B cell (primary cell): ENCODE measurements at regions not wholly inside any gene's neighbourhood (a gene's known extent, or its start where the extent isn't known, plus 50 kb on each side); places are given as distances from the start of the nearest gene placed in this dataset.

Experiments used
- ATAC-seq: fragments of 200-7000 bp; cut with Tn5 transposase; one replicate; pipeline ENCODE4 v1.10.0; 2021; ENCODE audit warnings: low read depth, mild to moderate bottlenecking, moderate number of reproducible peaks, moderate library complexity
- CTCF ChIA-PET: fragments of 350-600 bp; sonication (Branson Sonifier 250); formaldehyde crosslinking; loops from one replicate; lab custom pipeline; 2021; ENCODE audit warnings: antibody characterized with exemption, inconsistent platforms; lab: Charles Lee
- POLR2A ChIA-PET: fragments of 350-600 bp; sonication (Branson Sonifier 250); formaldehyde crosslinking; loops from one replicate; lab custom pipeline; 2021; ENCODE audit warnings: antibody characterized with exemption; lab: Charles Lee
- DNase-seq: peaks from one replicate; pipeline ENCODE4 v3.0.0; 2013
- H2AFZ ChIP-seq: 2 replicates; pipeline ENCODE4 v1.6.1; 2012; ENCODE audit warnings: mild to moderate bottlenecking, low read depth, low read length; ENCODE audit not compliant: insufficient read depth, poor library complexity, severe bottlenecking
- H3K27ac ChIP-seq, 2 donors: 1 replicate in 1 of 2; 2 replicates in 1 of 2; pipeline ENCODE4 v1.5.1; 2012 to 2013; ENCODE audit warnings: low read length in 2 of 2, mild to moderate bottlenecking in 2 of 2, moderate library complexity in 1 of 2
- H3K27me3 ChIP-seq, 4 experiments: fragments of 200-600 bp in 1 of 4; sonication (generic) in 1 of 4; replicated peaks in 1 of 4; 1 replicate in 2 of 4; 2 replicates in 2 of 4; pipeline versions ENCODE4 v1.6.1 to v1.7.0; 2013 to 2016; ENCODE audit warnings: low read length in 3 of 4, mild to moderate bottlenecking in 2 of 4, mixed read lengths in 1 of 4, moderate library complexity in 1 of 4; ENCODE audit not compliant: insufficient read depth in 4 of 4, control insufficient read depth in 3 of 4; ENCODE audit errors: control extremely low read depth in 1 of 4
- H3K36me3 ChIP-seq, 2 experiments: replicated peaks in 1 of 2; 1 replicate in 1 of 2; 2 replicates in 1 of 2; pipeline versions ENCODE4 v1.6.1 to v1.7.1; 2013; ENCODE audit warnings: low read length in 1 of 2; ENCODE audit not compliant: insufficient read depth in 2 of 2, control insufficient read depth in 1 of 2; ENCODE audit errors: control extremely low read depth in 1 of 2, extremely low read depth in 1 of 2
- H3K4me1 ChIP-seq, 2 donors: fragments of 200-600 bp in 1 of 2; sonication (generic) in 1 of 2; 1 replicate in 1 of 2; 2 replicates in 1 of 2; pipeline versions ENCODE4 v1.5.1 to v1.6.1; 2013 to 2017; ENCODE audit warnings: low read length in 2 of 2; ENCODE audit not compliant: control insufficient read depth in 2 of 2, insufficient read depth in 2 of 2
- H3K4me2 ChIP-seq: replicated peaks from 2 replicates; pipeline ENCODE3; 2012; ENCODE audit warnings: mild to moderate bottlenecking, low read depth, low read length; ENCODE audit not compliant: poor library complexity, severe bottlenecking
- H3K4me3 ChIP-seq, 5 experiments: fragments of 200-600 bp in 1 of 5; sonication (generic) in 1 of 5; 1 replicate in 3 of 5; 2 replicates in 2 of 5; pipeline versions ENCODE4 v1.5.1 to v1.7.0; 2011 to 2016; ENCODE audit warnings: low read length in 4 of 5, mild to moderate bottlenecking in 4 of 5, low read depth in 2 of 5, control low read depth in 1 of 5, moderate library complexity in 1 of 5; ENCODE audit not compliant: insufficient read depth in 1 of 5; ENCODE audit errors: control extremely low read depth in 1 of 5, extremely low read depth in 1 of 5
- H3K79me2 ChIP-seq: fragments of 200-600 bp; sonication (generic); one replicate; pipeline ENCODE4 v1.6.0; 2016; ENCODE audit warnings: low read length; ENCODE audit not compliant: control insufficient read depth, insufficient read depth
- H3K9ac ChIP-seq: fragments of 200-600 bp; sonication (generic); 2 replicates; pipeline ENCODE4 v1.6.1; 2017; ENCODE audit warnings: mild to moderate bottlenecking, low read length, moderate library complexity
- H3K9me3 ChIP-seq, 3 donors: one replicate each; pipeline versions ENCODE4 v1.6.1 to v1.7.1; 2013; ENCODE audit warnings: low read length in 2 of 3; ENCODE audit not compliant: control insufficient read depth in 2 of 3, insufficient read depth in 1 of 3; ENCODE audit errors: control extremely low read depth in 1 of 3
- H4K20me1 ChIP-seq: 2 replicates; pipeline ENCODE4 v1.6.0; 2012; ENCODE audit warnings: mild to moderate bottlenecking, low read length; ENCODE audit not compliant: insufficient read depth, control insufficient read depth, poor library complexity, severe bottlenecking
- H3K27ac Mint-ChIP-seq: one replicate; pipeline ENCODE4 v1.8.0; 2021; ENCODE audit warnings: mixed read lengths
- H3K27me3 Mint-ChIP-seq: one replicate; pipeline ENCODE4 v1.8.0; 2021; ENCODE audit warnings: mixed read lengths
- H3K4me1 Mint-ChIP-seq: one replicate; pipeline ENCODE4 v1.8.0; 2021; ENCODE audit warnings: mixed read lengths
- H3K4me3 Mint-ChIP-seq: one replicate; pipeline ENCODE4 v1.8.0; 2021; ENCODE audit warnings: mixed read lengths
- H3K9me3 Mint-ChIP-seq: one replicate; pipeline ENCODE4 v1.8.0; 2022; ENCODE audit warnings: mixed read lengths; ENCODE audit not compliant: insufficient read depth
- CTCF ChIP-seq: fragments of 200-600 bp; IDR thresholded peaks from one replicate; pipeline ENCODE4 v1.8.0; 2022; ENCODE audit warnings: antibody characterized with exemption, mild to moderate bottlenecking
- EZH2 ChIP-seq: IDR thresholded peaks from 2 replicates; pipeline ENCODE4 v1.6.1; 2012; ENCODE audit warnings: borderline replicate concordance, low read depth, mild to moderate bottlenecking, moderate library complexity, low read length; ENCODE audit not compliant: insufficient read depth, poor library complexity, severe bottlenecking
- WGBS: methylation state at CpG from one replicate; pipeline ENCODE4 v1.1.5; 2013; ENCODE audit warnings: missing lambda C conversion rate; ENCODE audit not compliant: insufficient coverage; 5-methylcytosine and 5-hydroxymethylcytosine counted together
- intact Hi-C: fragments of 100-400 bp; cut with micrococcal nuclease; formaldehyde crosslinking; loops from one replicate; pipeline ENCODE4 v1.10.0; 2022

DNA sequence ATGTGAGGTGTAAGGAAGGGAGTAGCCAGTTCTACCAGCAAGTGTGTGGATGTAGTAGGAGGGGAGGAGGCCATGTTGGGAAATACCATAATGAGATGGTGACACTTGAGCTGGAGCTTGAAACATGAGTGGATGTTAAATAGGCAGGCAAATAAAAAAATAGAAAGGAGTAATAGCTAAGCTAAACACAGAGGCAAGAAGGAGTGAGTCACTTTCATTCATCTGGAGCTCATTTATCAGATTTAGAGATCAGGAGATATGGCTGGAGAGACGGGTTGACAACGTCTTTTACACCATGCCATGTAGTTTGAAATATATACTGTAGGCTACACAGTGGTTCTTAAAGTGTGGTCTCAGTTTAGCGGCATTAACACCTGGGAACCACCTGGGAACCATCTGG is 390.5 kb downstream of the DIPK2A start:
- CTCF ChIA-PET, result no interaction called here
- H3K4me2 ChIP-seq, result no peak overlapping the region
- no peaks in the 10 kb centered on the region for H3K27me3 ChIP-seq
- peaks cover 3% of the 10 kb centered on the region for H3K27me3 Mint-ChIP-seq
- no peaks in the 10 kb centered on the region for H4K20me1 ChIP-seq
- POLR2A ChIA-PET, result no interaction called here
- no peak overlapping the region for H3K4me3 Mint-ChIP-seq
- no peak overlapping the region for H3K27ac Mint-ChIP-seq
- H3K4me3 ChIP-seq, result no peak overlapping the region
- intact Hi-C loops, result no loop called here
- DNase-seq (no peak), ATAC-seq (no peak)
- no CpG with 5 or more reads among the region's 3 CpGs for WGBS
- no peak overlapping the region for H2AFZ ChIP-seq
- no peaks in the 10 kb centered on the region for H3K36me3 ChIP-seq
- H3K9me3 ChIP-seq, result peaks cover 0 to under 1% (median 0%) of the 10 kb centered on the region in 3 donors
- H3K9ac ChIP-seq, result no peak overlapping the region
- no peak for TF ChIP-seq CTCF
- no peak for TF ChIP-seq EZH2
- no peaks in the 10 kb centered on the region for H3K4me1 Mint-ChIP-seq
- H3K4me1 ChIP-seq, result no peaks in the 10 kb centered on the region
- peaks cover 2% of the 10 kb centered on the region for H3K9me3 Mint-ChIP-seq
- no peak overlapping the region for H3K27ac ChIP-seq
- H3K79me2 ChIP-seq, result no peaks in the 10 kb centered on the region

- no peak overlapping the region for H3K4me3 ChIP-seq
- DNase-seq (no peak), ATAC-seq (no peak)
- Mint-ChIP-seq H3K27me3 (peaks cover 3% of the 10 kb centered on the region), H3K4me1 (no peaks in the 10 kb centered on the region), H3K9me3 (peaks cover 7% of the 10 kb centered on the region), H3K4me3 (no peak overlapping the region), H3K27ac (no peak overlapping the region)
- TF ChIP-seq CTCF (no peak), EZH2 (no peak)
- 98% methylated on average over 4 of the region's 5 CpGs for WGBS
- ChIA-PET POLR2A (no interaction called here), CTCF (no interaction called here)
- intact Hi-C loops, result no loop called here
- H3K27ac ChIP-seq, result no peak overlapping the region
- peaks cover 0 to 8% (median 2%) of the 10 kb centered on the region in 3 donors for H3K9me3 ChIP-seq
- no peaks in the 10 kb centered on the region for H3K79me2 ChIP-seq
- H3K27me3 ChIP-seq, result no peaks in the 10 kb centered on the region
- no peaks in the 10 kb centered on the region for H3K36me3 ChIP-seq
- no peak overlapping the region for H3K4me2 ChIP-seq
- no peak overlapping the region for H2AFZ ChIP-seq
- no peak overlapping the region for H3K9ac ChIP-seq
- H4K20me1 ChIP-seq, result no peaks in the 10 kb centered on the region
- H3K4me1 ChIP-seq, result no peaks in the 10 kb centered on the region
Observed at GRCh38 chr3:144363856-144364255, 392.2 kb downstream of the DIPK2A start.
